ENCODE measurements at regions not wholly inside any gene's neighbourhood (a gene's known extent, or its start where the extent isn't known, plus 50 kb on each side); places are given as distances from the start of the nearest gene placed in this dataset.

- FAIRE-seq = no peak
- no TSS peak for BruUV-seq (replicated peaks)
- ChIA-PET SMC1A (ENCODE audit: uncharacterized antibody, unreplicated experiment) (no interaction called here), CTCF (no interaction called here), POLR2A (no interaction called here), RAD21 (ENCODE audit: unreplicated experiment) (no interaction called here)
- Histone ChIP-seq H3K27me3 (replicated peaks in 1 of 2; ENCODE audit: control insufficient read depth in 2 of 2, insufficient read depth in 2 of 2, low read length in 1 of 2) (no peaks in the 10 kb centered on the region; a peak in 2 of 4 replicates), H2AFZ (ENCODE audit: control insufficient read depth, low read depth, low read length) (no peak overlapping the region), H3K79me2 (ENCODE audit: control insufficient read depth, insufficient read depth, low read length) (no peaks in the 10 kb centered on the region), H3K4me1 (ENCODE audit: control insufficient read depth, insufficient read depth, low read length) (no peaks in the 10 kb centered on the region), H3K4me3 (no peak overlapping the region), H3K36me3 (ENCODE audit: control insufficient read depth in 2 of 2, insufficient read depth in 2 of 2, low read length in 1 of 2) (no peaks in the 10 kb centered on the region), H3K27ac (ENCODE audit: control insufficient read depth, insufficient read depth) (no peak overlapping the region), H4K20me1 (ENCODE audit: control insufficient read depth, insufficient read depth) (no peaks in the 10 kb centered on the region), H3K9me3 (replicated peaks; ENCODE audit: control insufficient read depth, insufficient read depth, low read length) (no peaks in the 10 kb centered on the region), H3K4me2 (ENCODE audit: control insufficient read depth, insufficient read depth) (no peak overlapping the region), H3K9ac (ENCODE audit: control insufficient read depth, insufficient read depth, low read length) (no peak overlapping the region)
- no peak for TF ChIP-seq TCF12 (IDR thresholded peaks at IDR 0.05; ENCODE audit: low read depth, low read length)
- no peak for TF ChIP-seq SREBF1 (IDR thresholded peaks at IDR 0.05; ENCODE audit: low read length)
- TF ChIP-seq HCFC1 (IDR thresholded peaks at IDR 0.05; ENCODE audit: low read length) = no peak
- TF ChIP-seq, protein P1, sequence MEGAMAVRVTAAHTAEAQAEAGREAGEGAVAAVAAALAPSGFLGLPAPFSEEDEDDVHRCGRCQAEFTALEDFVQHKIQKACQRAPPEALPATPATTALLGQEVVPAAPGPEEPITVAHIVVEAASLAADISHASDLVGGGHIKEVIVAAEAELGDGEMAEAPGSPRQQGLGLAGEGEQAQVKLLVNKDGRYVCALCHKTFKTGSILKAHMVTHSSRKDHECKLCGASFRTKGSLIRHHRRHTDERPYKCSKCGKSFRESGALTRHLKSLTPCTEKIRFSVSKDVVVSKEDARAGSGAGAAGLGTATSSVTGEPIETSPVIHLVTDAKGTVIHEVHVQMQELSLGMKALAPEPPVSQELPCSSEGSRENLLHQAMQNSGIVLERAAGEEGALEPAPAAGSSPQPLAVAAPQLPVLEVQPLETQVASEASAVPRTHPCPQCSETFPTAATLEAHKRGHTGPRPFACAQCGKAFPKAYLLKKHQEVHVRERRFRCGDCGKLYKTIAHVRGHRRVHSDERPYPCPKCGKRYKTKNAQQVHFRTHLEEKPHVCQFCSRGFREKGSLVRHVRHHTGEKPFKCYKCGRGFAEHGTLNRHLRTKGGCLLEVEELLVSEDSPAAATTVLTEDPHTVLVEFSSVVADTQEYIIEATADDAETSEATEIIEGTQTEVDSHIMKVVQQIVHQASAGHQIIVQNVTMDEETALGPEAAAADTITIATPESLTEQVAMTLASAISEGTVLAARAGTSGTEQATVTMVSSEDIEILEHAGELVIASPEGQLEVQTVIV (IDR thresholded peaks at IDR 0.05; ENCODE audit: borderline replicate concordance, partially characterized antibody) = no peak
- TF ChIP-seq SMARCA5 (IDR thresholded peaks at IDR 0.05) = no peak
- no peak for TF ChIP-seq TCF7 (IDR thresholded peaks at IDR 0.05; ENCODE audit: borderline replicate concordance)
- TF ChIP-seq, protein P2, sequence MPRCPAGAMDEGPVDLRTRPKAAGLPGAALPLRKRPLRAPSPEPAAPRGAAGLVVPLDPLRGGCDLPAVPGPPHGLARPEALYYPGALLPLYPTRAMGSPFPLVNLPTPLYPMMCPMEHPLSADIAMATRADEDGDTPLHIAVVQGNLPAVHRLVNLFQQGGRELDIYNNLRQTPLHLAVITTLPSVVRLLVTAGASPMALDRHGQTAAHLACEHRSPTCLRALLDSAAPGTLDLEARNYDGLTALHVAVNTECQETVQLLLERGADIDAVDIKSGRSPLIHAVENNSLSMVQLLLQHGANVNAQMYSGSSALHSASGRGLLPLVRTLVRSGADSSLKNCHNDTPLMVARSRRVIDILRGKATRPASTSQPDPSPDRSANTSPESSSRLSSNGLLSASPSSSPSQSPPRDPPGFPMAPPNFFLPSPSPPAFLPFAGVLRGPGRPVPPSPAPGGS (IDR thresholded peaks at IDR 0.05; ENCODE audit: borderline replicate concordance, insufficient read depth, low read depth, low read length, poor library complexity, severe bottlenecking) = no peak
- TF ChIP-seq CBFB (IDR thresholded peaks at IDR 0.05; ENCODE audit: low read depth) = no peak
- TF ChIP-seq, protein P3, sequence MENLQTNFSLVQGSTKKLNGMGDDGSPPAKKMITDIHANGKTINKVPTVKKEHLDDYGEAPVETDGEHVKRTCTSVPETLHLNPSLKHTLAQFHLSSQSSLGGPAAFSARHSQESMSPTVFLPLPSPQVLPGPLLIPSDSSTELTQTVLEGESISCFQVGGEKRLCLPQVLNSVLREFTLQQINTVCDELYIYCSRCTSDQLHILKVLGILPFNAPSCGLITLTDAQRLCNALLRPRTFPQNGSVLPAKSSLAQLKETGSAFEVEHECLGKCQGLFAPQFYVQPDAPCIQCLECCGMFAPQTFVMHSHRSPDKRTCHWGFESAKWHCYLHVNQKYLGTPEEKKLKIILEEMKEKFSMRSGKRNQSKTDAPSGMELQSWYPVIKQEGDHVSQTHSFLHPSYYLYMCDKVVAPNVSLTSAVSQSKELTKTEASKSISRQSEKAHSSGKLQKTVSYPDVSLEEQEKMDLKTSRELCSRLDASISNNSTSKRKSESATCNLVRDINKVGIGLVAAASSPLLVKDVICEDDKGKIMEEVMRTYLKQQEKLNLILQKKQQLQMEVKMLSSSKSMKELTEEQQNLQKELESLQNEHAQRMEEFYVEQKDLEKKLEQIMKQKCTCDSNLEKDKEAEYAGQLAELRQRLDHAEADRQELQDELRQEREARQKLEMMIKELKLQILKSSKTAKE (IDR thresholded peaks at IDR 0.05; ENCODE audit: low read depth, poor library complexity, severe bottlenecking) = no peak
- no peak for TF ChIP-seq ZSCAN29 (IDR thresholded peaks at IDR 0.05)
- TF ChIP-seq POLR2AphosphoS2 (IDR thresholded peaks at IDR 0.05; ENCODE audit: low read depth, low read length) = no peak
- no peak for TF ChIP-seq MTA3 (IDR thresholded peaks at IDR 0.05; ENCODE audit: borderline replicate concordance, low read length)
- no peak for TF ChIP-seq NR2C2 (IDR thresholded peaks at IDR 0.05; ENCODE audit: borderline replicate concordance, control insufficient read depth, insufficient read length, low read depth)
- TF ChIP-seq SREBF2 (IDR thresholded peaks at IDR 0.05; ENCODE audit: low read length) = no peak
- TF ChIP-seq DPF2 (IDR thresholded peaks at IDR 0.05) = no peak
- no peak for TF ChIP-seq TBL1XR1 (IDR thresholded peaks at IDR 0.05; ENCODE audit: low read depth, low read length)
- no peak for TF ChIP-seq CBX3 (IDR thresholded peaks at IDR 0.05; ENCODE audit: borderline replicate concordance, low read depth)
- TF ChIP-seq, protein P4, sequence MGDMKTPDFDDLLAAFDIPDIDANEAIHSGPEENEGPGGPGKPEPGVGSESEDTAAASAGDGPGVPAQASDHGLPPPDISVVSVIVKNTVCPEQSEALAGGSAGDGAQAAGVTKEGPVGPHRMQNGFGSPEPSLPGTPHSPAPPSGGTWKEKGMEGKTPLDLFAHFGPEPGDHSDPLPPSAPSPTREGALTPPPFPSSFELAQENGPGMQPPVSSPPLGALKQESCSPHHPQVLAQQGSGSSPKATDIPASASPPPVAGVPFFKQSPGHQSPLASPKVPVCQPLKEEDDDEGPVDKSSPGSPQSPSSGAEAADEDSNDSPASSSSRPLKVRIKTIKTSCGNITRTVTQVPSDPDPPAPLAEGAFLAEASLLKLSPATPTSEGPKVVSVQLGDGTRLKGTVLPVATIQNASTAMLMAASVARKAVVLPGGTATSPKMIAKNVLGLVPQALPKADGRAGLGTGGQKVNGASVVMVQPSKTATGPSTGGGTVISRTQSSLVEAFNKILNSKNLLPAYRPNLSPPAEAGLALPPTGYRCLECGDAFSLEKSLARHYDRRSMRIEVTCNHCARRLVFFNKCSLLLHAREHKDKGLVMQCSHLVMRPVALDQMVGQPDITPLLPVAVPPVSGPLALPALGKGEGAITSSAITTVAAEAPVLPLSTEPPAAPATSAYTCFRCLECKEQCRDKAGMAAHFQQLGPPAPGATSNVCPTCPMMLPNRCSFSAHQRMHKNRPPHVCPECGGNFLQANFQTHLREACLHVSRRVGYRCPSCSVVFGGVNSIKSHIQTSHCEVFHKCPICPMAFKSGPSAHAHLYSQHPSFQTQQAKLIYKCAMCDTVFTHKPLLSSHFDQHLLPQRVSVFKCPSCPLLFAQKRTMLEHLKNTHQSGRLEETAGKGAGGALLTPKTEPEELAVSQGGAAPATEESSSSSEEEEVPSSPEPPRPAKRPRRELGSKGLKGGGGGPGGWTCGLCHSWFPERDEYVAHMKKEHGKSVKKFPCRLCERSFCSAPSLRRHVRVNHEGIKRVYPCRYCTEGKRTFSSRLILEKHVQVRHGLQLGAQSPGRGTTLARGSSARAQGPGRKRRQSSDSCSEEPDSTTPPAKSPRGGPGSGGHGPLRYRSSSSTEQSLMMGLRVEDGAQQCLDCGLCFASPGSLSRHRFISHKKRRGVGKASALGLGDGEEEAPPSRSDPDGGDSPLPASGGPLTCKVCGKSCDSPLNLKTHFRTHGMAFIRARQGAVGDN (IDR thresholded peaks at IDR 0.05) = no peak
- WGBS (ENCODE audit: insufficient coverage, insufficient replicate concordance, low lambda C conversion rate, missing lambda C conversion rate) = 11% methylated on average over 6 of the region's 6 CpGs
- intact Hi-C loops (cut with micrococcal nuclease; ENCODE audit: unreplicated experiment) (no loop called here), in situ Hi-C loops (cut with MboI) (no loop called here)
- no peak for ATAC-seq
- no peak for DNase-seq (ENCODE audit: low read depth, low spot score)
These were observed 176.3 kb downstream of the PTPRU start for GRCh38 chr1:29412591-29412990.
